ENCODE measurements at regions not wholly inside any gene's neighbourhood (a gene's known extent, or its start where the extent isn't known, plus 50 kb on each side); places are given as distances from the start of the nearest gene placed in this dataset.

- TF ChIP-seq, protein P1, sequence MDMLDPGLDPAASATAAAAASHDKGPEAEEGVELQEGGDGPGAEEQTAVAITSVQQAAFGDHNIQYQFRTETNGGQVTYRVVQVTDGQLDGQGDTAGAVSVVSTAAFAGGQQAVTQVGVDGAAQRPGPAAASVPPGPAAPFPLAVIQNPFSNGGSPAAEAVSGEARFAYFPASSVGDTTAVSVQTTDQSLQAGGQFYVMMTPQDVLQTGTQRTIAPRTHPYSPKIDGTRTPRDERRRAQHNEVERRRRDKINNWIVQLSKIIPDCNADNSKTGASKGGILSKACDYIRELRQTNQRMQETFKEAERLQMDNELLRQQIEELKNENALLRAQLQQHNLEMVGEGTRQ (IDR thresholded peaks at IDR 0.05; ENCODE audit: low read length): no peak
- TF ChIP-seq SP1 (IDR thresholded peaks at IDR 0.05; ENCODE audit: low read depth, low read length): no peak
- no peak for TF ChIP-seq RXRA (IDR thresholded peaks at IDR 0.05; ENCODE audit: insufficient read depth, low read depth, low read length)
- TF ChIP-seq MAFK (IDR thresholded peaks at IDR 0.05; ENCODE audit: low read depth, low read length): no peak
Measured at GRCh38 chrX:10698318-10698640, 77.9 kb upstream of the MID1 start (continued).
